Erythroblast (primary cell): ENCODE measurements at regions not wholly inside any gene's neighbourhood (a gene's known extent, or its start where the extent isn't known, plus 50 kb on each side); places are given as distances from the start of the nearest gene placed in this dataset.

Experiments used
- GATA1 ChIP-seq: IDR thresholded peaks from 2 replicates; pipeline ENCODE4 v1.6.1; 2011; ENCODE audit warnings: low read depth, mild to moderate bottlenecking, control low read depth, low read length, moderate library complexity
- POLR2A ChIP-seq: IDR thresholded peaks from 2 replicates; pipeline ENCODE4 v1.6.1; 2011; ENCODE audit warnings: mild to moderate bottlenecking, low read length

- TF ChIP-seq POLR2A (no peak), GATA1 (no peak)
Measured at GRCh38 chr4:117957571-117957970, 76.7 kb upstream of the NDST3 start.
